HG02759 (cell line): ENCODE measurements at regions not wholly inside any gene's neighbourhood (a gene's known extent, or its start where the extent isn't known, plus 50 kb on each side); places are given as distances from the start of the nearest gene placed in this dataset.

Experiments used
- ATAC-seq: cut with Tn5 transposase; IDR thresholded peaks from one replicate; pipeline ENCODE4 v1.9.1; 2021; ENCODE audit warnings: mild to moderate bottlenecking, moderate library complexity; ENCODE audit not compliant: unreplicated experiment

DNA sequence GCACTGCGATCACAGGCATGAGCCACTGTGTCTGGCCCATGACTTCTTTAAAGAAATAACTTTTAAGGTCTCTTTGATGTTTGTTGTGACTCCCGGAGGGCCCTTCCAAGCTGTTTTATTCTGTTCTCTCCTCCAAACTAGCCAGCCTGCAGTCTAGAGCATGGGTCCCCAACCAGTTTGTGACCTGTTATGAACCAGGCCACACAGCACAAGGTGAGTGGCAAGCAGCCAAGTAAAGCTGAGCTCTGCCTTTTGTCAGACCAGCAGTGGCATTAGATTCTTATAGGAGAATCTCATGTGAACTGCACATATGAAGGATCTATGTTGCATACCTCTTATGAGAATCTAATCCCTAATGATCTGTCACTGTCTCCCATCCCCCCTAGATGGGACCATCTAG is 223.9 kb upstream of the RGPD4 start:
- ATAC-seq: no peak

DNA sequence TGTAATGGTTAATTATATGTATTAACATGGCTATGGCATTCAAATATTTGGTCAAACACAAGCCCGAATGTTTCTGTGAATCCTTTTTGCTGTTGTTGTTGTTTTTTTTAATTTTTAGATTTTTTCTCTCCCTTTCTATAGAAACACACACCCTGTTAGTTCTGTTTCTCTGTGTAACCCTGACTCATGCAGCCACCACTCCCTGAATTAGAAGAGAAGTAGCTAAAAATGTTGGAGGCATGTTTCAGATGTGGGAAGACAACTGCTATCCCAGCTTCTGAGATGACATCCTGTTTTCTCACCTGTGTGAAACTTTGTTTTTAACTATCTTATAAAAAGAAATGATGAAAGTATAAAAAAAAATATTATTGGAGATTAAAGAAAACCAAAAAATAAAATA is 219.6 kb upstream of the RGPD4 start:
- ATAC-seq: no peak

DNA sequence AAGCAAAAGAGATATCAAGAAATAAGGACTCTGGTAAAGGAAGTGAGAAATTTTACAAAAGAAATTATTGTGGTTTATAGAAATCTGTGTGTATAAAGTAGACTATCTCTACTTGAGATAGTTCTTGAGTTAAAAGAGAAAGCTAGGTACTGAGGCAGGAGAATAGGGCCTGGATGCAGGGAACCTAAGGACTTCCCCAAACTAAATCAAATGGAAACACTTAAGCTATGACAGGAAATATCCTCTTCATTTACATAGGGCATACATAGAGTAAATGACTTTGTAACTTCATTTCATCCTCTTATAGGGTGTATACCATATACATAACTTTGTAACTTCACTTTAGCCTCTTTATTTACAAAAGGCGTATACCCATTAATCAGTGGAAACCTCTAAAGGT is 219.2 kb upstream of the RGPD4 start:
- no peak for ATAC-seq

DNA sequence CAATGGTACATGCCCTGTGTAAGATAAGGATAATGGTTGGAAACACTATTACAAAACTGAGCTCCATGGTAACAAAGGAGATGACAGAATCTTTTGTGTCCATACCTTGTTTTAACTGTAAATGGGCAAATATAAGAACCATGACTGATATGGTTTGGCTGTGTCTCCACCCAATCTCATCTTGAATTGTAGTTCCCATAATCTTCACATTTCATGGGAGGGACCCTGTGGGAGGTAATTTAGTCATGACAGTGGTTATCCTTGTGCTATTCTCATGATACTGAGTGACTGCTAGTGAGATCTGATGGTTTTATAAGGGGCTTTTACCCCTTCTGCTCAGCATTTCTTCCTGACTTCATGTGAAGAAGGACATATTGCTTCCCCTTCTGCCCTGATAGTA is 211.7 kb upstream of the RGPD4 start:
- ATAC-seq: no peak

DNA sequence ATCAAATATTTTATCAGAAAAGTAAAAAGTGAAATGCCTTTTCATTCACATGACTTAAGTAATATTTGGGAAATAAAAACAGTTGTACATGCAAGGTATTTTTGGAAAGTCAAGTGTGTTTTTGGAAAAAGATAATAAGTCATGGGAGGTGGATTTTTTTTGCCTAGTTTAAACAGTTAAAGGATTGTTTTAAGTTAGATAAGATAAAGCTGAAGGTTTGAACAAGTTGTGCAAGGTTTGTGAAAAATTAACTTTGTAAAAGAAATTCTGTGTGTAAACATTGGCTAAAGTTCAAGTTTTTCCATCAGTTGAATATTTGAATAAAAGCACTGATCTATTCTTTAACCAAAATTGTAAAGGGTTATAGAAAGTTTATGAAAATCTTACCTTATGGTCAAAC is 207.9 kb upstream of the RGPD4 start:
- ATAC-seq: no peak

DNA sequence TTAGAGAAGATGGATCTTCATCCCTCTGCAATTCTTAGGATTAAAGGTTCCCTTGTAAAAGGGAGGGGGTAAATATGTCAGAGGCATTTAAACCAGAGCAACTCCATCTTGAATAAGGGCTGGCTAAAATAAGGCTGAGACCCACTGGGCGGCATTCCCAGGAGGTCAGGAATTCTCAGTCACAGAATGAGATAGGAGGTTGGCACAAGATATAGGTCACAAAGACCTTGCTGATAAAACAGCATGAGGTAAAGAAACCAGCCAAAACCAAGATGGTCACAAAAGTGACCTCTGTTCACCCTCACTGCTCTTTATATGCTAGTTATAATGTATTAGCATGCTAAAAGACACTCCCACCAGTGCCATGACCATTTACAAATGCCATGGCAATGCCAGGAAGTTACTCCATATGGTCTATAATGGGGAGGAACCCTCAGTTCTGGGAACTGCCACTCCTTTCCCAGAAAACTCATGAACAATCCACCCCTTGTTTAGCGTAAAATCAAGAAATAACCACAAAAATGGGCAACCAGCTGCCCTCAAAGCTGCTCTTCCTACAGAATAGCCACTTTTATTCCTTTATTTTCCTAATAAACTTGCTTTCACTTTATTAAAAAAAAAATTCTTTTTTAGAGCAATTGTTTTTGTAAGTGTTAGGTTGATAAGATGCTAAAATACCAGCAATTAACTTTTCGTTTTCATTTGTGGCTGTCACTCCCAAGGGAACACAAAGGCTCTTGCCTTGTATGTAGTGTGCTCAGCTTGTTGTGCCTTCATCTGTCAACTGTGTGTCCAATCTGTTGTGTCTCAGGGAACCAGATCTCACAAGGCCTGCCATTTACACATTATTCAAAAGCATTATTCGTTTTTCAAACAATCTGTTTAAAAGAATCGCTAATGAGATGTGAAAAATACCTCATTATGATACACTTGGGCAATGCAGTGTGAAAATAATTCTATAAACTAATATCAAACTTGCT is 205.2 kb upstream of the RGPD4 start:
- ATAC-seq: no peak

DNA sequence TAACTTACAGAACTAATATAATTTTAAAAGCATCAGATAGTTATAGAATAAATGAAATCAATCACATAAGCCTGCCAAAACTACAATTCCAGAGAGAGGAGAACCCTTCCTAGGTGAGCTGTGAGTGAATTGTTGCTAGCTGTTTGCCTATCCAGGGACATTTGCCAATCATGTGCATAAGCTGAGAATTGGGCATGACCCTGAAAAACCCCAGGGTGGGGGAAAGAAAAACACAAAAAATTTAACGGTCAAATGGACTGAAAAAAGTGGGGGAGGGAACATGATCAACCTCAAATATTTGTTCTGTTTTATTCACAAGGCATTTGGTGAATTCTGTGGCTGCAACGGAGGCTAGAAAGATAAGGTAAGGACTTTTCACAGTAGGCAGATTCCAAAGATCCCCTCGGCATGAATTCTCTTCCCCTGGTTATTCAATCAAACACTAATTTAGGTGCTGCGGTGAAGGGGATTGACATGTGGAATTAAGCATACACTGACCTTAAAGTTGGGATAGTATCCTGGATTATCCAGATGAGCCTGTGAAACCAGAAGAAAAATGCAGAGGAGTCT is 203.9 kb upstream of the RGPD4 start:
- ATAC-seq: no peak

DNA sequence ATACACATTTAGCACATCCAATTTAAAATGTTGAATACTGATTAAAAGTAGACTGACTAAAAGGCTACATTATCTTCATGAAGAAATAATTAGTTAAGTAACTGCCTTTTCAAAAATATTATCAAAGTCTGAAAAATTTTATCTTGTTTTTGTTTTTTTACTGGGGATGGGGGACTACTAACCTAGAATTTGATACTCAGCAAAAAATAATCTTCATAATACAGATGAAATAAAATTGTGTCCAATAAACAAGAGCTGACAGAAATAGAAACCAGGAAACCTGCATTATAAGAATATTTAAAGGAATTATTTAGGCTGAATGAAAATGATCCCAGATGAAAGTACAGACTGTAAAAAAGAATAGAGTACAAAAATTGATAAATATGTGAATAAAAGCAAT is 200.7 kb upstream of the RGPD4 start:
- no peak for ATAC-seq

DNA sequence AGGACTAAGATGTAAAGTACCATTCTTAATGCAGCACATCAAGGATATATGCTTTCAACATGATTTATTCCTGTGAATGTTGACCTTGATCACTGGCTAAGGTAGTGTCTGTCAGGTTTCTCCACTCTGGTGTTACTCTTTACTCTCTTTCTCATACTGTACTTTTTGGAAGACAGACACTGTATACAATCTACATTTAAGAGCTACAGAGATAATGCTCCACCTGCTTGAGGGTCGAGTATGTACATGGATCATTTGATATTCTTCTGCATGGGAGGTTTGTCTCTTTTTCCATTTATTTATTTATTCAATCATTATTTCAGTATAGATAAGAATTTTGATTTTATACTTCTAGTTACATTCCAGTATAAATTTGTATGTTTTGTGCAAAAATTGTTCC is 199.5 kb upstream of the RGPD4 start:
- no peak for ATAC-seq

DNA sequence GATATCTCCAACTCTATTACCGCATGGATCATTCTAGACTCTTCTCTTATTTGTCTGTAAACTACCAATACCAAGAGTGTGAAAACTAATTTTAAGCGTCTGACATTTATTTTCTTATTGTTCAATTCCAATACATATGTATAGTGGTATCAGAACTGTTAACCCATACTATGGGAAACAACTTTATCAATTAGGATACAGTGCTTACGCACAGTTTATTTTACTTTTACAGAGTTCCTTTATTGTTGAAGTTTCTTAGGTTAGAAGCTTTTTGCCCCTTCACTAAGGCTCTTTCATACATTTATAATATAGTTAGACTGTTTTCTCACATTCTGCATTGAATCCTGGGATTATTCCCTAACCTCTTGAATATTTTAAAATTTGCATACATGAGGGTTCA is 198.8 kb upstream of the RGPD4 start:
- no peak for ATAC-seq

DNA sequence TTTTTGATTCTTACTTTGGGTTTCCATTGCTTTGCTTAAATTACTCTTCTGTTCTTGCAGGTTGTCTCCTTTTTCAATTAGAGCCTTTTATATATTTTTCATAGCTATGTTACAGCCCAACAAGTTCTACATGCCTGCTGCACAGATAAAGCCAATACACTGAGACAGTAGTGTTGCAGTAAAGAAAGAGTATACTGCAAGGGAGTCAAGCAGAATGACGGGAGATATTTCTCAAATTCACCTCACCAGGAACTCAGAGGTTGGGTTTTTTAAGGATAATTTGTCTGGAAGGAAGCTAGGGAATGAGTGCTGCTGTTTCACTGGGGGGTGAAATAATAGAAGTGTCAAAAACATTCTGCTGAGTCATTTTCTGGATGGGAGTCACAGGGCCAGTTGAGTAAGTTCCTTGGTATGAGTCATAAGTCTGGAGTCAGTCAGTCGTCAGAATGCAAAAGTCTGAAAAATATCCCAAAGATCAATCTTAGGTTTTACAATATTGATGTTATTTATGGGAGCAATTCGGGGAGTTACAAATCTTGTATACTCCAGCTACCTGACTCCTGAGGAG is 193.0 kb upstream of the RGPD4 start:
- ATAC-seq: no peak

DNA sequence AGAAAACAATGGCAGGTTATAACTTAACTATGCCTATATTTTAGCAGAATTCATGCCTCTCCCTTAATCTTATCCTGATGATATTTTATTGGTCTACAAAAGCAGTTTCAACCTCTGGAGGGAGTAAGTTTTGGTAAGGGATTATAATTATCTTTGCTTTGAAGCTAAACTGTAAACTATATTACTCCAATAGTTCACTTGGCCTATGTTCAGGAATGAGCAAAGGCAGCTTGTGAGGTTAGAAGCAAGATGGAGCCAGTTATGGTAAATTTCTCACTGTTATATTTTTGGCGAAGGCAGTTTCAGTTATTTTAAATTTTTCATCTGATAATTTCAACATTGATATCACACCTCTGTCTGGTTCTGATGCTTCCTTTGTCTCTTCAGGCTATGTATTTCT is 192.5 kb upstream of the RGPD4 start:
- ATAC-seq: no peak

DNA sequence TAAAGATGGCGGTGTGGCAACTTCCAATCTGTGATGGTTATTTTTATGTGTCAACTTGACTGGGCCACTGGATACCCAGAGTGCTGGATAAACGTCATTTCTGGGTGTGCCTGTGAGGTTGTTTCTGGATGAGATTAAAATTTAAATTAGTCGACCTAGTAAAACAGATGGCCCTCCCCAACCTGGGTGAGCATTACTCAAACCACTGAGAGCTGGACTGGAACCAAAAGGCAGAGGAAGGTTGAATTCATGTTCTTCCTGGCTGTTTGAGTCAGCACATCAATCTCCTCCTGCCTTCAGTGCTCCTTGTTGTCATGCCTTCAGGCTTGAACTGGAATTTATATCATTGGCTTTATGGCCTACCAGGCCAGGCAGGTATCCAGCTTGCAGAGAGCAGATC is 190.8 kb upstream of the RGPD4 start:
- ATAC-seq: no peak

DNA sequence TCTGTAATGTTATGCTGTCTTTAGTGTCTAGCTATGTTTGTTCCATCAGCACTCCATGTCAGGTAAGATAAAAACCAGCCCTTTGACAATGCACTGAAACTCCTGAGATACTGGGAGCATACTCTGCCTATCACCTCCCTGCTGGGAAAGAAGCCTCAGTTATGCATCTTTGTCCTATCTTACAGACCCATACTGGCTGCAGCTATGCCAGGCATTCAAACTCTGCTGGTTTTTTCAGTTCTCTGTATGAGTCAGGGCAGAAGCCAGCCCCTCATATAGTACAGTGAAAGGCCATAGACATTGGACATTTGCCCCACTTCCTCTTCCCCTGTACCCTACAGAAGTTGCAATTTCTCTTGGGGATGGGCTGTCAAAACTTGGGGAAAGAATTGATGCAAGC is 181.1 kb upstream of the RGPD4 start:
- no peak for ATAC-seq

DNA sequence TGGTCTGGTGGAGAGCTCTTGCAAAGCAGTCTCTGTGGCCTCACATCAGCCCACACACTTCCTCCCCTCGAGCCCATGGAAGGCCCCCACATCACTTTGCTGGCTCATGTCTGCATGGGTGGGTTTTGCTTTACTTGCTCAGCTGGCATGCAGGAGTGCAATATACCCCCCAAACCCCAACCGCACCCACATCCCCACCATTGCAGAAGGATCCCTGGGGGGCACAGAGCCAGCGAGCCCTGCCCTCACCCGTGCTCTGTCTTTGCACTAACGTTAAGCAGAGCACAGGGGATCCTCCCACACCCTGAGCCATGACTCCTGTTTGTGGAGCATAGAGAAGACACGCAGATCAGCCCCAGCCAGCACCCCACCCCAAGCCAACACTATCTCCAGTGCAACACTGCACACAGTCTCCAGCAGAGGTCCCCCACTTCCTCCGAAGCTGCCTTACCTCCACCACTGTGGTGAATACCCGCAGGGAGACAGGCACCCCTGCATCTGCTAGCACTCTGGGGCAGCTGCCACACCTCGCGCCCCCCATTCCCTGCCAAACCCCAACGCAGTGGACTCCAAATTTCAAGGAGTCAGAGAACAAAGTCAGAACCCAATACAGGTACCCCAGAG is 177.8 kb upstream of the RGPD4 start:
- ATAC-seq: no peak

DNA sequence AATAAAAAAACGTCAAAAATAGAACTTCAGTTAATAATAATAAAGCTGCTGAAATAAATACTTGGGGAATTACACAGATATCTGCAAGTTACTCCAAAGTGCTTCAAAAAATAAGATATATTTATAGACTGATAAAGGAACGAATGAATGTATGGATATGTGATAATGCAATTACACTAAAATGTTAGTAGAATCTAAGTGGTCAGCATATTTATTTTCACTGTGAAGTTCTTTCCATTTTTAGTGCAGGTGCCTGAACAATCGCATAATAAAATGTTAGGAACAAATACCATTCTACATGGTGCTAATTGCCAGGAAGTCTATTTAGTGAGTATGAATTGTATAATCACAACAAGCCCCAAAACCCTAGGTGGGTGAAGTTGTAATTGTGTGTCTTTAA is 169.6 kb upstream of the RGPD4 start:
- ATAC-seq: no peak

DNA sequence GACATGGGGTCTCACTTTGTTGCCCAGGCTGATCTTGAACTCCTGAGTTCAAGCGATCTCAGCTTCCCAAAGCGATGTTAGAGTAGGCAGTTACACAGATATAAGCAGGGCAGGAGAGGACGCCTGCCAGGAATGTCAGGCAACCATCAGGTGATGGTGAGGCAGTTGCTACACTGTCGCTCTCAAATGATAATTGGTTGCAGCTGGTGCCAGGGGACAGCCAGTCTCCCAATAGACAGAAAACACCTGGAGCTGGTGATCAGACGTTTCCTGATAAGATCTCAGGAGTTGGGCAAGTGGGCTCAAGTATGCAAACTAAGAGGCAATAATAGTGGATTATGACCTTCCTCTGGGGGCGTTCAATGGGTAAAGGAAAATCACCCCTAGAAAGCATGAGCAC is 163.1 kb upstream of the RGPD4 start:
- no peak for ATAC-seq

DNA sequence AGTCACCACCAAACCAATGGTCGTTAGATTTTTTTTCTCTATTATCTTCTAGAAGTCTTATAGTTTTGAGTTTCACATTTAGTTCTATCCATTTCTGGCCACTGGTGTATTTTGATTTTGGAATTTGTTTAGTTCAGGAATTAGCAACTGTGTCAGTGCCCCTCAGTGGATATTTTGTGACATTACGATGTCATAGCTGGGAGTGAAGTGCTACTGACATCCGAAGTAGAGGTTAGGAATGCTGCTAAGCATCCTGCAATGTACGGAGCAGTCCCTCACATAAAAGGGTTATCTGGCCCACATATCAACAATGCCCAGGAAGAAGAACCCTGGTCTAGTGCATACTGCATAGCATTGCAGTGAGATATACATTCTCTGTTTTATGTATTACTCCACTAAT is 157.4 kb upstream of the RGPD4 start:
- no peak for ATAC-seq

DNA sequence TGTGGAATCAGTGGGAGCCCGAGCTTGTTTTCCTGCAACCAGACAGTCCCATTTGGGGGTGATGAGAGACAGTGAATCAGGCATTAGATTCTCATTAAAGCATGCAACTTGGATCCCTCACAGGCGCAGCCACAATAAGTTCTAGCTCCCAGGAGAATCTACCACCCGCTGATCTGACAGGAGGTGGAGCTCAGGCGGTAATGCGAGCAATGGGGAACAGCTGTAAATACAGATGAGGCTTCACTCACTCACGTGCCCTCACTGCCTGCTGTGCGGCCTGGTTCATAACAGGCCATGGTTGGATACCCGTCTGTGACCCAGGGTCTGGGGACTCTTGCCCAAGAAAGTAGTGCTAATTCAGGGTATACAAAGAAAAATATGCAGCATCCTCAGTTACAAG is 144.8 kb upstream of the RGPD4 start:
- no peak for ATAC-seq

DNA sequence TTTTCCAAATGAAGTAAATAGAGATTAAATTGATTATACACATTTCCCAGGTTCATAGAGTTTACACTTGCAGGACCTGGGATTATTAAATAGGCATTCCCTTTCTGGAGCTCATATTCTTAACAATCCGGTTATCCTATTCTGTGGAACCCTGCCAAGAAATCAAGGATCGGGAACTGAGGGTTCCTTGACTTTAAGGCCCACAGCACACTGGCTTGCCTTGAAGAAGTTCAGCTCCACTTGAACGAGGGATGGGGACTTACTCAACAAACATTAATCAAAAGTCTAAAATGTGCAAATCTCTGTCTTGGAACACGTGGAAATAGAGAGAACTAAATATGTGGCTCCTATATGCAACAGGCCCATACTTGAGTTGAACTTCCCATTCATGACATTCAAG is 142.3 kb upstream of the RGPD4 start:
- no peak for ATAC-seq

DNA sequence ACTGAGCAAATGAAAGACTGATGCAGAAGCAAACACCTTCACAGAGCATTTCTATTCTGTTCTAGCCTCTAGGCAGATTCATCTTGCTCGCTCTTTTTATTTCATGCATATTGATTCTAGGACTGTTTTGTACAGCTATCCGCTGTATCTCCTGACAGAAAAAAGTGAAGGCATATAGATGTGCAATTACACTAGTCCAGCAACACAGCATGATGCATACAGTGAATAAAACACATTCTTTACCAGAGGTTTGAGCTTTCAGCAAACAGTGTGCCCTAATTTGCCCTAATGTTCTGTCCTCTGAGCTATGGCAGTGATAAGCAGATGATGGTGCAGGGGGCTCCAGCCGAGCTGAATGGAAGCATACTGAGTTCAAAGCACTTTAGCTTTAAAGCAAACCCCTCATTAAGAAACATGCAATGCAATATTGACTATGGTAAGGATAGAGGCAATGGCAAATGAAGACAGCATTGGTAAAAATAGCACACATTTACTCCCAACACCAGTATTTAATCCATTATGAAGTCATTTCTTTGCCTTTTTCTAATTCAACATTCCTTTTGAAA is 141.2 kb upstream of the RGPD4 start:
- no peak for ATAC-seq

DNA sequence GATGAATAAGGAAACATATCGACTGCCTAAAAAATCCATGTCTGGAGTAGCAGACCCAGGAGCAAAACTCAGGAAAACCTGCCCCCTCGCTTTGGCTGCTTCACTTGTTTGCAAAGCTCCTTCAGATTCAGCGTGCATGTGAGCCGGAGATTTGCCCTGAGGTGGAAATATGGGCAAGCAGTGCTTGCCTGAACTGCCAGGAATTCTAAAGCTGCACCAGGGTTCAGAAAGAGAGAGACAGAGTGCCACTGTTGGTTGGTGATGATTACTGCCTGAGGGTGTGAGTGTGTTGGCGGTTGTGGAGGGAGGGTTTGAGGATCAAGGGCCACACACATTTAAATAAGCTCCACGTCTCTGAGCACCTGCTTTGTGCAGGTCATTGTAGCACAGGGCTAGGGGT is 139.6 kb upstream of the RGPD4 start:
- ATAC-seq: no peak
